Fibroblast of skin of left quadriceps (primary cell): ENCODE measurements at regions not wholly inside any gene's neighbourhood (a gene's known extent, or its start where the extent isn't known, plus 50 kb on each side); places are given as distances from the start of the nearest gene placed in this dataset.

ENCODE experiments used
- DNase-seq, 2 experiments: peaks; one replicate each; pipeline ENCODE4 v3.0.0-alpha.2; 2013; ENCODE audit warnings: low read depth in 2 of 2

- DNase-seq: no peak
These were observed 105.6 kb downstream of the GTPBP8 start for GRCh38 chr3:113096188-113096892.

- DNase-seq: peak; percentile 95 to 96
These were observed 107.2 kb downstream of the GTPBP8 start for GRCh38 chr3:113097960-113098447.

- DNase-seq: no peak
These were observed 109.3 kb downstream of the GTPBP8 start for GRCh38 chr3:113100063-113100462.

- no peak for DNase-seq
These were observed 107.8 kb upstream of the BOC start for GRCh38 chr3:113103588-113103987.

- DNase-seq: no peak
These were observed 106.8 kb upstream of the BOC start for GRCh38 chr3:113104357-113105092.

GRCh38 chr3:113105093-113105449 is 106.3 kb upstream of the BOC start:
- DNase-seq: no peak

- peak; percentile 64 to 69 for DNase-seq
These were observed 105.2 kb upstream of the BOC start for GRCh38 chr3:113105966-113106660.

- DNase-seq: no peak
These were observed 101.1 kb upstream of the BOC start for GRCh38 chr3:113110267-113110666.

GRCh38 chr3:113111011-113111707 is 100.2 kb upstream of the BOC start:
- no peak for DNase-seq

GRCh38 chr3:113113361-113113760 is 98.0 kb upstream of the BOC start:
- no peak for DNase-seq

- peak; percentile 80 to 85 for DNase-seq
These were observed 93.7 kb upstream of the BOC start for GRCh38 chr3:113117511-113118234.

- no peak for DNase-seq
These were observed 93.0 kb upstream of the BOC start for GRCh38 chr3:113118336-113118735.

- DNase-seq: no peak
These were observed 87.0 kb upstream of the BOC start for GRCh38 chr3:113124256-113124830.

GRCh38 chr3:113125951-113126350 is 85.4 kb upstream of the BOC start:
- DNase-seq: no peak

- no peak for DNase-seq
These were observed 82.9 kb upstream of the BOC start for GRCh38 chr3:113128386-113129015.

- DNase-seq: no peak
These were observed 82.2 kb upstream of the BOC start for GRCh38 chr3:113129168-113129567.

GRCh38 chr3:113132571-113132996 is 78.8 kb upstream of the BOC start:
- DNase-seq: peak; percentile 40 to 43

GRCh38 chr3:113133140-113133539 is 78.2 kb upstream of the BOC start:
- DNase-seq: no peak

- no peak for DNase-seq
These were observed 75.3 kb upstream of the BOC start for GRCh38 chr3:113136071-113136470.

GRCh38 chr3:113136544-113136943 is 74.8 kb upstream of the BOC start:
- DNase-seq: no peak
